ENCODE measurements at regions not wholly inside any gene's neighbourhood (a gene's known extent, or its start where the extent isn't known, plus 50 kb on each side); places are given as distances from the start of the nearest gene placed in this dataset.

DNA sequence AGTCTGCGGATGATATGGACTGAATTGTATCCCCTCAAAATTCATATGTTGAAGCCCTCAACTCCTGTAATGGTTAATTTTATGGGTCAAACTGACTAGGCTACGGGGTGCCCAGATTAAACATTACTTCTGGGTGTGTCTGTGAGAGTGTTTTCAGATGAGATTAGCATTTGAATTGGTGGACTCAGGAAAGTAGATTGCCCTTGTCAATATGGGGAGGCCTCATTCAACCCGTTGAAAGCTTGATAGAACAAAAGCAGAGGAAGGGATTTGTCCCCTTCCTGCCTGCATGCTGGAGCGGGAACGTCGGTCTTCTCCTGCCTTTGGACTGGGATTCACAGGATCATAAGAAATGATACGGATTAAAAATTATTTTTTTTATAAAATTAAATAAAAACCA is 84.5 kb downstream of the BBS10 start:
- TF ChIP-seq POLR2A (IDR thresholded peaks at IDR 0.05), result no peak
- TF ChIP-seq, protein P1, sequence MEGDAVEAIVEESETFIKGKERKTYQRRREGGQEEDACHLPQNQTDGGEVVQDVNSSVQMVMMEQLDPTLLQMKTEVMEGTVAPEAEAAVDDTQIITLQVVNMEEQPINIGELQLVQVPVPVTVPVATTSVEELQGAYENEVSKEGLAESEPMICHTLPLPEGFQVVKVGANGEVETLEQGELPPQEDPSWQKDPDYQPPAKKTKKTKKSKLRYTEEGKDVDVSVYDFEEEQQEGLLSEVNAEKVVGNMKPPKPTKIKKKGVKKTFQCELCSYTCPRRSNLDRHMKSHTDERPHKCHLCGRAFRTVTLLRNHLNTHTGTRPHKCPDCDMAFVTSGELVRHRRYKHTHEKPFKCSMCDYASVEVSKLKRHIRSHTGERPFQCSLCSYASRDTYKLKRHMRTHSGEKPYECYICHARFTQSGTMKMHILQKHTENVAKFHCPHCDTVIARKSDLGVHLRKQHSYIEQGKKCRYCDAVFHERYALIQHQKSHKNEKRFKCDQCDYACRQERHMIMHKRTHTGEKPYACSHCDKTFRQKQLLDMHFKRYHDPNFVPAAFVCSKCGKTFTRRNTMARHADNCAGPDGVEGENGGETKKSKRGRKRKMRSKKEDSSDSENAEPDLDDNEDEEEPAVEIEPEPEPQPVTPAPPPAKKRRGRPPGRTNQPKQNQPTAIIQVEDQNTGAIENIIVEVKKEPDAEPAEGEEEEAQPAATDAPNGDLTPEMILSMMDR (IDR thresholded peaks at IDR 0.05), result no peak
- DNase-seq, result no peak
- H3K4me1 ChIP-seq, result peaks cover 10 to 61% (median 28%) of the 10 kb centered on the region in 3 donors
- intact Hi-C loops (cut with DNase I), result no loop called here
- H3K27me3 ChIP-seq, result no peaks in the 10 kb centered on the region
- no peaks in the 10 kb centered on the region for H3K36me3 ChIP-seq
- 71 to 74% methylated on average over 7 of the region's 7 CpGs for WGBS, 2 donors
- peak overlapping the region in 1 of 4 donors; percentile 73 for H3K27ac ChIP-seq
- H3K9me3 ChIP-seq, result peaks cover 0 to 7% (median 0%) of the 10 kb centered on the region in 3 donors
- H3K4me3 ChIP-seq, result no peak overlapping the region

DNA sequence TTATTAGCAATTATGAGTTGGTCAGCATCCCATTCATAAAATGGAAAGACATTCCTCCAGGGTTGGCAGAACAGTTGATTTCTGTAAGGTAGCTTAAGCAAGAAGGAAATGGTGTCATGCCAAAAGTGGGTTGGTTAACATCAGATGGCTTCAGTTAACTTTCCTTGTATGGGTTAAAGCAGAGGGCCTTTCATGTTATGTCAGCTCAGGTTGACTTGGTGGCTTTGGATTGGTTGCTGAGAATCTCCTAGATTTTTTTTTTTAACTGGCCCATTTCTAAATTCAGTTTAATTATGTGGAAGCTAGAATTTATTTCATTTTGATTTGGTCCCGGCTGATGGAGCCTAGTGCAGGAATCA is 87.8 kb downstream of the BBS10 start:
- no peaks in the 10 kb centered on the region for H3K36me3 ChIP-seq
- intact Hi-C loops (cut with DNase I), result no loop called here
- peaks cover 0 to 7% (median 0%) of the 10 kb centered on the region in 3 donors for H3K9me3 ChIP-seq
- no peaks in the 10 kb centered on the region for H3K27me3 ChIP-seq
- TF ChIP-seq POLR2A (IDR thresholded peaks at IDR 0.05), result no peak
- TF ChIP-seq, protein P1 (IDR thresholded peaks at IDR 0.05), result no peak
- H3K27ac ChIP-seq, result peak overlapping the region; percentile 54 to 85 (median 78)
- no peak for DNase-seq
- 14 to 26% methylated on average over 1 of the region's 1 CpG for WGBS, 2 donors
- H3K4me1 ChIP-seq, result peaks cover 10 to 55% (median 28%) of the 10 kb centered on the region in 3 donors
- H3K4me3 ChIP-seq, result no peak overlapping the region

DNA sequence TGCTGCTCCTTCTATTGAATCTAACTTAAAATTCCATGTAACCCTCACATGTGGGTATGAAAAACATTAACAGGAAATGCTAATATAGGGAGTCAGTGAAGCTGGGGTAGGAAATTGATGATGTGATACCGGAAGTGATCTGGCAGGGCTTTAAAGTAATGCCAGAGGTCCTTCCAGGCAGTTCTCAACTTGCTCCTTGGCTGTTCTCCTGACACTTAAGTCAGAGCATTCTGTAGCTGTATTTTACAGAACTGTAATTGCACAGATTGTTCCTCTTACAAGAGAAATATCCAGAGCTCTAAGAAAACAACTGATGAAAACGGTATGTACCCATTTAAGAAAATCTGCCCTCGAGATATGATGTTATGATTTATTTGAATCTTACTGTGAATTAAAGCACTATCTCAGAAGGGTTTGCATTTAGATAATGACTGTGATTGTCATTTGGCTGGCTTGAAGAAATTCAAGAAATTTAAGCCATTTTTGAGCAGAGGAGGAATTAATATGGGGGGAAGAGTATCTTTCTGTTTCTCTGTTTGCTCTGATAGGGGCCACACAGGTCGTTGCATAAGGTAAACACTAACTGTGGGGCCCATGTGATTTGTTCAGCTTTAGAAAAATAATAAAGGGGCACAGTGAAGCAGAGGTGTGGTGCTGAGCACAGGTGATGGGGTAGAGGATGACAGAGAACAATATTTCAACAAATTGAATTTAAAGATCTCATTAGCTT is 88.4 kb downstream of the BBS10 start:
- DNase-seq, result no peak
- intact Hi-C loops (cut with DNase I), result no loop called here

DNA sequence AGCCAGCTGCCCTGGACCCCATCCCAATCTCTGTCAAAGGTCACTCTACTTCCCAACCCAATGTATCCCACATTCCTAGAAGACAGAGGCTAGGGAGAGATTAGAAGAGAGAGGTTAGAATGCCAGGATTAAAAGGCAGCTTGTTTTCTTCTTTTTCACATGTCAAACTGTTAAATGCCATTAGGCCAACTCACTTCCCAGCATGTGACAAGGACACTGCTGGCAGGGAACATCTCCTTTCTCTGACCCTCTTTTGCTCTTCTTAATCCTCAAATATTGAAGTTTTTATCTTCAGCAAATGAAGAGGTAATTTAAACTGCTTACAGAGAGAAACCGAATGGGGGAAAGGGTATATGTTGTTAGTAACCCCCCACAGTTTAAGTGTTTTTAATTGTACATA is 89.1 kb downstream of the BBS10 start:
- H3K4me3 ChIP-seq, result no peak overlapping the region
- H3K27ac ChIP-seq, result peak overlapping the region; percentile 54 to 85 (median 78)
- H3K4me1 ChIP-seq, result peaks cover 7 to 48% (median 23%) of the 10 kb centered on the region in 3 donors
- intact Hi-C loops (cut with DNase I), result no loop called here
- no peaks in the 10 kb centered on the region for H3K36me3 ChIP-seq
- no peak for TF ChIP-seq POLR2A (IDR thresholded peaks at IDR 0.05)
- TF ChIP-seq, protein P1 (IDR thresholded peaks at IDR 0.05), result no peak
- no peak for DNase-seq
- whole genome bisulfite sequencing, 2 donors, result 50 to 68% methylated on average over 1 of the region's 1 CpG
- H3K27me3 ChIP-seq, result no peaks in the 10 kb centered on the region
- peaks cover 0 to 7% (median 0%) of the 10 kb centered on the region in 3 donors for H3K9me3 ChIP-seq

More for the DNA sequence above, 88.4 kb downstream of the BBS10 start:
- Histone ChIP-seq H3K27me3 (no peaks in the 10 kb centered on the region), H3K27ac (peak overlapping the region; percentile 54 to 85 (median 78)), H3K36me3 (no peaks in the 10 kb centered on the region), H3K4me1 (peaks cover 7 to 55% (median 24%) of the 10 kb centered on the region in 3 donors), H3K4me3 (no peak overlapping the region), H3K9me3 (peaks cover 0 to 7% (median 0%) of the 10 kb centered on the region in 3 donors)
- TF ChIP-seq, protein P1 (IDR thresholded peaks at IDR 0.05), result no peak
- no peak for TF ChIP-seq POLR2A (IDR thresholded peaks at IDR 0.05)
- WGBS, 2 donors, result 4 to 13% methylated on average over 4 of the region's 4 CpGs

DNA sequence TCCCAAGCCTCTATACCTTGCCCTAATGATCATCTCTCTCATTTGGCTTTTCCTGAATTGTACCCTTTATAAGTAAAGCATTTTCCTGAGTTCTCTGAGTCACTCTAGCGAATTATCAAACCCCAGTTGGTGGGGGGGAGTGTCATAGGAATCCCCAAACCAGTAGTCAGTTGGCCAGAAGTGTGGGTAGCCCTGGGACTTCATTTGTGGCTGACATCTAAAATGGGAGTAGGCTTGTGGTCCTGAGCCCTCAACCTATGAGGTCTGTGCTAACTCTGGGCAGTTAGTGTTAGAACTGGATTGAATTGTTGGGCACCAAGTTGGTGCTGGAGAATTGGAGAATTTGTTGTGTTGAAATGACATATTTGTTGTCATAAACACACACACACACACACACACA is 91.3 kb downstream of the BBS10 start:
- peaks cover 0 to 3% (median 0%) of the 10 kb centered on the region in 3 donors for H3K9me3 ChIP-seq
- WGBS, 2 donors, result 75 to 88% methylated on average over 1 of the region's 1 CpG
- no peak for DNase-seq
- H3K27ac ChIP-seq, result no peak overlapping the region
- H3K4me3 ChIP-seq, result no peak overlapping the region
- no peaks in the 10 kb centered on the region for H3K36me3 ChIP-seq
- TF ChIP-seq, protein P1 (IDR thresholded peaks at IDR 0.05), result no peak
- no peak for TF ChIP-seq POLR2A (IDR thresholded peaks at IDR 0.05)
- H3K4me1 ChIP-seq, result peaks cover 7 to 44% (median 23%) of the 10 kb centered on the region in 3 donors
- no peaks in the 10 kb centered on the region for H3K27me3 ChIP-seq
- intact Hi-C loops (cut with DNase I), result no loop called here

Data from esophagus squamous epithelium (tissue), 5 donors.